Mammary epithelial cell (primary cell): ENCODE measurements at regions not wholly inside any gene's neighbourhood (a gene's known extent, or its start where the extent isn't known, plus 50 kb on each side); places are given as distances from the start of the nearest gene placed in this dataset.

Experiments
- EZH2 ChIP-seq: IDR thresholded peaks from 2 replicates; pipeline ENCODE4 v1.6.1; 2012; ENCODE audit warnings: low read length, inconsistent platforms, borderline replicate concordance
- TF ChIP-seq, protein P1 (sequence below), 2 donors: IDR thresholded peaks in 1 of 2; conservative IDR thresholded peaks in 1 of 2; 2 replicates each; pipeline ENCODE4 v1.5.1; 2011 to 2012; ENCODE audit warnings: inconsistent platforms in 2 of 2, low read length in 2 of 2, mild to moderate bottlenecking in 2 of 2, control low read depth in 1 of 2, low read depth in 1 of 2; ENCODE audit not compliant: insufficient read depth in 1 of 2; ENCODE audit errors: extremely low read depth in 1 of 2

DNA sequence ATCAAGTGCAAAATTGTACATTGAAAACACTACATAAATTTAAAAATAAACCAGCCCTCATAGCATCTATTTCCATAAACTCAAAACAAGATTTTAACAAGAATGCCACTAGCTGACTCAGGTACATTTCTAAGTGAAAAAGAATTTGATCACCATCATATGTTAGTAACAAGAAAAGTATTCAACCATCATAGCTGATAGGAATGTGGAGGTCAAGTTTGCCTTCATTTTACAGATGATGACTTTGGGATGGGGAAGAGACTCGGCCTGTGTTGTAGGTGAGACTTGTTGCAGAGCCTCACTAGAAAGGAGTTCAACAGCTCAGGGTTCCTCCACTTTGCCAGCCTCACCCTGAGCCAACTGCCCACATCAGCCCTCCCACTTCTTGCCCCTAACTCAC lies 318.8 kb upstream of the FAM78B start:
- TF ChIP-seq, protein P1, sequence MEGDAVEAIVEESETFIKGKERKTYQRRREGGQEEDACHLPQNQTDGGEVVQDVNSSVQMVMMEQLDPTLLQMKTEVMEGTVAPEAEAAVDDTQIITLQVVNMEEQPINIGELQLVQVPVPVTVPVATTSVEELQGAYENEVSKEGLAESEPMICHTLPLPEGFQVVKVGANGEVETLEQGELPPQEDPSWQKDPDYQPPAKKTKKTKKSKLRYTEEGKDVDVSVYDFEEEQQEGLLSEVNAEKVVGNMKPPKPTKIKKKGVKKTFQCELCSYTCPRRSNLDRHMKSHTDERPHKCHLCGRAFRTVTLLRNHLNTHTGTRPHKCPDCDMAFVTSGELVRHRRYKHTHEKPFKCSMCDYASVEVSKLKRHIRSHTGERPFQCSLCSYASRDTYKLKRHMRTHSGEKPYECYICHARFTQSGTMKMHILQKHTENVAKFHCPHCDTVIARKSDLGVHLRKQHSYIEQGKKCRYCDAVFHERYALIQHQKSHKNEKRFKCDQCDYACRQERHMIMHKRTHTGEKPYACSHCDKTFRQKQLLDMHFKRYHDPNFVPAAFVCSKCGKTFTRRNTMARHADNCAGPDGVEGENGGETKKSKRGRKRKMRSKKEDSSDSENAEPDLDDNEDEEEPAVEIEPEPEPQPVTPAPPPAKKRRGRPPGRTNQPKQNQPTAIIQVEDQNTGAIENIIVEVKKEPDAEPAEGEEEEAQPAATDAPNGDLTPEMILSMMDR (conservative IDR thresholded peaks at IDR 0.05 in 1 of 2, IDR thresholded peaks at IDR 0.05 in 1 of 2; ENCODE audit: extremely low read depth in 1 of 2, insufficient read depth in 1 of 2, low read depth in 1 of 2, low read length in 2 of 2) = no peak
- no peak for TF ChIP-seq EZH2
